SK-N-SH (cell line): ENCODE measurements at regions not wholly inside any gene's neighbourhood (a gene's known extent, or its start where the extent isn't known, plus 50 kb on each side); places are given as distances from the start of the nearest gene placed in this dataset.

Experiments used
- CTCF ChIA-PET: fragments of 300-600, 350-600 bp; formaldehyde crosslinking; extraction: SDS; loops from one replicate; lab custom pipeline; 2021; lab: Yijun Ruan, JAX
- POLR2A ChIA-PET: fragments of 350-600 bp; sonication (Branson Sonifier 250); formaldehyde crosslinking; extraction: SDS; loops from one replicate; lab custom pipeline; 2020; ENCODE audit warnings: antibody characterized with exemption, inconsistent platforms; lab: Yijun Ruan, JAX
- DNase-seq: peaks from one replicate; pipeline ENCODE4 v3.0.0; 2012
- H2AFZ ChIP-seq: fragments of 200-600 bp; sonication (generic); 2 replicates; pipeline ENCODE4 v1.8.1; 2016; ENCODE audit warnings: antibody characterized with exemption, mild to moderate bottlenecking, low read depth
- H3F3A ChIP-seq: fragments of 200-600 bp; sonication (generic); replicated peaks from 2 replicates; pipeline ENCODE3; 2016; ENCODE audit warnings: antibody characterized with exemption, mild to moderate bottlenecking; ENCODE audit not compliant: insufficient read depth
- H3K27ac ChIP-seq, 2 experiments: fragments of 200-500 bp in 1 of 2; fragments of 200-600 bp in 1 of 2; sonication (Bioruptor generic) in 1 of 2; sonication (generic), shearing (Covaris generic) in 1 of 2; 2 replicates each; pipeline versions ENCODE4 v1.5.1 to v1.6.1; 2014 to 2016; ENCODE audit warnings: low read depth in 2 of 2, inconsistent platforms in 1 of 2, low read length in 1 of 2, mild to moderate bottlenecking in 1 of 2, mixed read lengths in 1 of 2
- H3K27me3 ChIP-seq: fragments of 200-600 bp; sonication (generic), shearing (Covaris generic); 2 replicates; pipeline ENCODE4 v1.6.1; 2016; ENCODE audit warnings: mixed run types; ENCODE audit not compliant: insufficient read depth
- H3K36me3 ChIP-seq, 2 experiments: fragments of 200-500 bp in 1 of 2; fragments of 200-600 bp in 1 of 2; sonication (Bioruptor generic) in 1 of 2; sonication (generic) in 1 of 2; replicated peaks in 1 of 2; 2 replicates each; pipeline versions ENCODE3 to v1.5.1; 2014 to 2016; ENCODE audit warnings: low read length in 1 of 2, mild to moderate bottlenecking in 1 of 2; ENCODE audit not compliant: insufficient read depth in 2 of 2, control insufficient read depth in 1 of 2
- H3K4me1 ChIP-seq, 2 experiments: fragments of 200-500 bp in 1 of 2; fragments of 200-600 bp in 1 of 2; sonication (Bioruptor generic) in 1 of 2; sonication (generic), shearing (Covaris generic) in 1 of 2; 2 replicates each; pipeline versions ENCODE4 v1.5.1 to v1.6.1; 2014 to 2016; ENCODE audit warnings: low read depth in 1 of 2, low read length in 1 of 2, mixed run types in 1 of 2; ENCODE audit not compliant: insufficient read depth in 2 of 2, control insufficient read depth in 1 of 2
- H3K4me2 ChIP-seq: fragments of 200-600 bp; sonication (generic), shearing (Covaris generic); 2 replicates; pipeline ENCODE4 v1.6.1; 2017; ENCODE audit warnings: mixed run types
- H3K4me3 ChIP-seq, 2 experiments: fragments of 200-500 bp in 1 of 2; fragments of 200-600 bp in 1 of 2; sonication (Bioruptor generic) in 1 of 2; sonication (generic), shearing (Covaris generic) in 1 of 2; 2 replicates each; pipeline versions ENCODE4 v1.5.1 to v1.8.1; 2014 to 2016; ENCODE audit warnings: low read depth in 2 of 2, inconsistent platforms in 1 of 2, low read length in 1 of 2, mild to moderate bottlenecking in 1 of 2, mixed read lengths in 1 of 2, moderate library complexity in 1 of 2
- H3K79me2 ChIP-seq: fragments of 200-600 bp; sonication (generic); 2 replicates; pipeline ENCODE4 v1.8.1; 2017; ENCODE audit warnings: mild to moderate bottlenecking; ENCODE audit not compliant: insufficient read depth
- H3K9ac ChIP-seq: fragments of 200-600 bp; sonication (generic); 2 replicates; pipeline ENCODE4 v1.6.1; 2017; ENCODE audit warnings: mixed run types
- H3K9me2 ChIP-seq: fragments of 200-600 bp; sonication (generic); 2 replicates; pipeline ENCODE4 v1.6.1; 2017; ENCODE audit warnings: mixed run types
- H3K9me3 ChIP-seq: fragments of 200-600 bp; sonication (generic); 2 replicates; pipeline ENCODE4 v1.6.1; 2017; ENCODE audit warnings: mixed run types, mild to moderate bottlenecking, moderate library complexity
- H4K20me1 ChIP-seq: fragments of 200-600 bp; sonication (generic); 2 replicates; pipeline ENCODE4 v1.6.1; 2017; ENCODE audit warnings: mild to moderate bottlenecking, mixed run types; ENCODE audit not compliant: insufficient read depth
- CHD2 ChIP-seq: fragments of 150-350 bp; IDR thresholded peaks from 2 replicates; pipeline ENCODE4 v1.6.1; 2018; ENCODE audit warnings: low read length; ENCODE audit not compliant: partially characterized antibody
- ELF1 ChIP-seq: IDR thresholded peaks from 2 replicates; pipeline ENCODE4 v1.4.0; 2012
- JUND ChIP-seq: IDR thresholded peaks from 2 replicates; pipeline ENCODE4 v1.4.0; 2012
- MEF2A ChIP-seq: IDR thresholded peaks from 2 replicates; pipeline ENCODE4 v1.4.0; 2012; ENCODE audit warnings: low read depth, borderline replicate concordance
- POLR2AphosphoS5 ChIP-seq: IDR thresholded peaks from 2 replicates; pipeline ENCODE4 v1.6.1; 2012; ENCODE audit warnings: low read depth, low read length
- RAD21 ChIP-seq: IDR thresholded peaks from 2 replicates; pipeline ENCODE4 v1.6.1; 2012; ENCODE audit warnings: mild to moderate bottlenecking, low read length
- REST ChIP-seq: IDR thresholded peaks from 2 replicates; pipeline ENCODE4 v1.6.1; 2012; ENCODE audit warnings: mild to moderate bottlenecking, low read depth, low read length, moderate library complexity
- RXRA ChIP-seq: IDR thresholded peaks from 2 replicates; pipeline ENCODE4 v1.4.0; 2012; ENCODE audit warnings: low read depth, mild to moderate bottlenecking, borderline replicate concordance
- SIN3A ChIP-seq: IDR thresholded peaks from 2 replicates; pipeline ENCODE4 v1.6.1; 2012; ENCODE audit warnings: low read depth, mild to moderate bottlenecking, low read length, moderate library complexity, borderline replicate concordance
- USF2 ChIP-seq: fragments of 150-350 bp; IDR thresholded peaks from 2 replicates; pipeline ENCODE4 v1.6.1; 2017; ENCODE audit warnings: antibody characterized with exemption, low read length, low read depth, borderline replicate concordance
- YY1 ChIP-seq: IDR thresholded peaks from 2 replicates; pipeline ENCODE4 v1.4.0; 2012; ENCODE audit warnings: low read depth, mild to moderate bottlenecking
- WGBS: methylation state at CpG from one replicate; pipeline ENCODE4 v1.1.6; 2017; ENCODE audit warnings: low lambda C conversion rate; 5-methylcytosine and 5-hydroxymethylcytosine counted together
- TF ChIP-seq, protein P1 (sequence below): fragments of 150-350 bp; IDR thresholded peaks from 2 replicates; pipeline ENCODE4 v1.6.1; 2016; ENCODE audit warnings: mild to moderate bottlenecking, low read depth, low read length
- TF ChIP-seq, protein P2 (sequence below): fragments of 200-600 bp; sonication (generic); IDR thresholded peaks from 2 replicates; pipeline ENCODE4 v1.6.1; 2017; ENCODE audit warnings: antibody characterized with exemption, mild to moderate bottlenecking, moderate library complexity

- no peak for DNase-seq
- no peak for TF ChIP-seq RXRA
- H3K4me1 ChIP-seq = no peaks in the 10 kb centered on the region
- no peaks in the 10 kb centered on the region for H3K9me2 ChIP-seq
- POLR2A ChIA-PET = no interaction called here
- H3K9me3 ChIP-seq = no peaks in the 10 kb centered on the region
- H3K36me3 ChIP-seq = no peaks in the 10 kb centered on the region
- CTCF ChIA-PET = no interaction called here
- H3F3A ChIP-seq = no peaks in the 10 kb centered on the region
- no peak overlapping the region for H2AFZ ChIP-seq
- no peak overlapping the region for H3K4me2 ChIP-seq
- no peak overlapping the region for H3K27ac ChIP-seq
- no peak overlapping the region for H3K9ac ChIP-seq
- no peaks in the 10 kb centered on the region for H3K27me3 ChIP-seq
- no peaks in the 10 kb centered on the region for H3K79me2 ChIP-seq
- no peaks in the 10 kb centered on the region for H4K20me1 ChIP-seq
- WGBS = 29% methylated on average over 3 of the region's 3 CpGs
- H3K4me3 ChIP-seq = no peak overlapping the region
Measured at GRCh38 chr2:147774805-147775204, 70.0 kb upstream of the ACVR2A start.

- TF ChIP-seq, protein P1, sequence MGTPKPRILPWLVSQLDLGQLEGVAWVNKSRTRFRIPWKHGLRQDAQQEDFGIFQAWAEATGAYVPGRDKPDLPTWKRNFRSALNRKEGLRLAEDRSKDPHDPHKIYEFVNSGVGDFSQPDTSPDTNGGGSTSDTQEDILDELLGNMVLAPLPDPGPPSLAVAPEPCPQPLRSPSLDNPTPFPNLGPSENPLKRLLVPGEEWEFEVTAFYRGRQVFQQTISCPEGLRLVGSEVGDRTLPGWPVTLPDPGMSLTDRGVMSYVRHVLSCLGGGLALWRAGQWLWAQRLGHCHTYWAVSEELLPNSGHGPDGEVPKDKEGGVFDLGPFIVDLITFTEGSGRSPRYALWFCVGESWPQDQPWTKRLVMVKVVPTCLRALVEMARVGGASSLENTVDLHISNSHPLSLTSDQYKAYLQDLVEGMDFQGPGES = no peak
- no peak for TF ChIP-seq ELF1
- TF ChIP-seq SIN3A = no peak
- TF ChIP-seq JUND = no peak
- no peak for TF ChIP-seq USF2
- TF ChIP-seq CHD2 = no peak
- no peak for TF ChIP-seq REST
- no peak for TF ChIP-seq POLR2AphosphoS5
- TF ChIP-seq, protein P2, sequence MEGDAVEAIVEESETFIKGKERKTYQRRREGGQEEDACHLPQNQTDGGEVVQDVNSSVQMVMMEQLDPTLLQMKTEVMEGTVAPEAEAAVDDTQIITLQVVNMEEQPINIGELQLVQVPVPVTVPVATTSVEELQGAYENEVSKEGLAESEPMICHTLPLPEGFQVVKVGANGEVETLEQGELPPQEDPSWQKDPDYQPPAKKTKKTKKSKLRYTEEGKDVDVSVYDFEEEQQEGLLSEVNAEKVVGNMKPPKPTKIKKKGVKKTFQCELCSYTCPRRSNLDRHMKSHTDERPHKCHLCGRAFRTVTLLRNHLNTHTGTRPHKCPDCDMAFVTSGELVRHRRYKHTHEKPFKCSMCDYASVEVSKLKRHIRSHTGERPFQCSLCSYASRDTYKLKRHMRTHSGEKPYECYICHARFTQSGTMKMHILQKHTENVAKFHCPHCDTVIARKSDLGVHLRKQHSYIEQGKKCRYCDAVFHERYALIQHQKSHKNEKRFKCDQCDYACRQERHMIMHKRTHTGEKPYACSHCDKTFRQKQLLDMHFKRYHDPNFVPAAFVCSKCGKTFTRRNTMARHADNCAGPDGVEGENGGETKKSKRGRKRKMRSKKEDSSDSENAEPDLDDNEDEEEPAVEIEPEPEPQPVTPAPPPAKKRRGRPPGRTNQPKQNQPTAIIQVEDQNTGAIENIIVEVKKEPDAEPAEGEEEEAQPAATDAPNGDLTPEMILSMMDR = no peak
- no peak for TF ChIP-seq YY1
- TF ChIP-seq MEF2A = no peak
- TF ChIP-seq RAD21 = no peak
- H2AFZ ChIP-seq = no peak overlapping the region
- CTCF ChIA-PET = no interaction called here
- H3K4me1 ChIP-seq = no peaks in the 10 kb centered on the region
- H3K4me2 ChIP-seq = no peak overlapping the region
- H3K79me2 ChIP-seq = no peaks in the 10 kb centered on the region
- 6% methylated on average over 4 of the region's 4 CpGs for WGBS
- H3K4me3 ChIP-seq = no peak overlapping the region
- POLR2A ChIA-PET = no interaction called here
- no peaks in the 10 kb centered on the region for H4K20me1 ChIP-seq
- H3K9me3 ChIP-seq = no peaks in the 10 kb centered on the region
- H3K27me3 ChIP-seq = no peaks in the 10 kb centered on the region
- DNase-seq = no peak
- H3K36me3 ChIP-seq = no peaks in the 10 kb centered on the region
- H3K27ac ChIP-seq = no peak overlapping the region
- no peak overlapping the region for H3K9ac ChIP-seq
- H3F3A ChIP-seq = no peaks in the 10 kb centered on the region
- no peaks in the 10 kb centered on the region for H3K9me2 ChIP-seq
Measured at GRCh38 chr2:147773479-147773878, 71.3 kb upstream of the ACVR2A start.
